OCI-LY7 (cell line): ENCODE measurements at regions not wholly inside any gene's neighbourhood (a gene's known extent, or its start where the extent isn't known, plus 50 kb on each side); places are given as distances from the start of the nearest gene placed in this dataset.

Source experiments
- BruUV-seq: library from RNA; stranded (reverse); fragments of 400-500 nt; replicated peaks from 2 replicates; lab custom pipeline; 2021; lab: Mats Ljungman, UMichigan
- CTCF ChIA-PET: fragments of 300-600 bp; sonication (Branson Sonifier 250); formaldehyde crosslinking; loops from one replicate; lab custom pipeline; 2022; ENCODE audit warnings: antibody characterized with exemption; ENCODE audit not compliant: unreplicated experiment; lab: Charles Lee
- POLR2A ChIA-PET: fragments of 300-600 bp; sonication (Branson Sonifier 250); formaldehyde crosslinking; loops from one replicate; lab custom pipeline; 2022; ENCODE audit warnings: antibody characterized with exemption; lab: Charles Lee
- DNase-seq: peaks from one replicate; pipeline ENCODE4 v3.0.0-alpha.2; 2015; ENCODE audit warnings: low spot score
- H2AFZ ChIP-seq: fragments of 200-600 bp; sonication (generic), shearing (Covaris generic); 2 replicates; pipeline ENCODE4 v1.6.1; 2014; ENCODE audit warnings: mild to moderate bottlenecking, antibody characterized with exemption, low read length, moderate library complexity
- H3K27ac ChIP-seq: fragments of 200-600 bp; sonication (generic); 2 replicates; pipeline ENCODE4 v1.5.1; 2014; ENCODE audit warnings: mixed run types, low read depth, mild to moderate bottlenecking, moderate library complexity, low read length, inconsistent platforms; ENCODE audit not compliant: poor library complexity, severe bottlenecking
- H3K36me3 ChIP-seq: fragments of 200-600 bp; sonication (generic); 2 replicates; pipeline ENCODE4 v1.6.1; 2014; ENCODE audit warnings: mild to moderate bottlenecking, antibody characterized with exemption, low read length, moderate library complexity, mixed read lengths; ENCODE audit not compliant: insufficient read depth
- H3K4me1 ChIP-seq: fragments of 200-600 bp; sonication (generic); 2 replicates; pipeline ENCODE4 v1.5.1; 2014; ENCODE audit warnings: mild to moderate bottlenecking, low read length; ENCODE audit not compliant: insufficient read depth, poor library complexity, severe bottlenecking
- H3K4me2 ChIP-seq: fragments of 200-600 bp; sonication (generic); 2 replicates; pipeline ENCODE4 v1.6.1; 2014; ENCODE audit warnings: mild to moderate bottlenecking, low read length
- H3K4me3 ChIP-seq: fragments of 200-600 bp; sonication (generic); 2 replicates; pipeline ENCODE4 v1.5.1; 2014; ENCODE audit warnings: mild to moderate bottlenecking, low read depth, low read length; ENCODE audit not compliant: poor library complexity, severe bottlenecking
- H3K79me2 ChIP-seq: fragments of 200-600 bp; sonication (generic); 2 replicates; pipeline ENCODE4 v1.6.1; 2016; ENCODE audit warnings: low read depth, mild to moderate bottlenecking, low read length, moderate library complexity, mixed read lengths; ENCODE audit not compliant: insufficient read depth
- H3K9me2 ChIP-seq: fragments of 200-600 bp; sonication (generic); 2 replicates; pipeline ENCODE4 v1.6.1; 2016; ENCODE audit warnings: mild to moderate bottlenecking, low read length, mixed read lengths; ENCODE audit not compliant: insufficient read depth
- H3K9me3 ChIP-seq: fragments of 200-600 bp; sonication (generic); 2 replicates; pipeline ENCODE4 v1.6.1; 2014; ENCODE audit warnings: mild to moderate bottlenecking, mixed run types, low read length, mixed read lengths
- H4K20me1 ChIP-seq: fragments of 200-600 bp; sonication (generic); 2 replicates; pipeline ENCODE4 v1.6.1; 2014; ENCODE audit warnings: mild to moderate bottlenecking, antibody characterized with exemption, low read length, moderate library complexity, mixed read lengths; ENCODE audit not compliant: insufficient read depth
- EZH2phosphoT487 ChIP-seq: fragments of 200-600 bp; sonication (generic); IDR thresholded peaks from 2 replicates; pipeline ENCODE4 v1.6.1; 2018; ENCODE audit warnings: low read depth, borderline replicate concordance, mild to moderate bottlenecking, mixed run types, antibody characterized with exemption, low read length, moderate library complexity, mixed read lengths
- intact Hi-C: fragments of 100-400 bp; cut with micrococcal nuclease; formaldehyde crosslinking; loops from one replicate; pipeline ENCODE4 v1.10.0; 2022; ENCODE audit not compliant: unreplicated experiment
- TF ChIP-seq, protein P1 (sequence below): fragments of 200-600 bp; sonication (generic); conservative IDR thresholded peaks from 2 replicates; pipeline ENCODE4 v1.5.1; 2014; ENCODE audit warnings: mild to moderate bottlenecking, antibody characterized with exemption, low read length, moderate library complexity, mixed read lengths

DNA sequence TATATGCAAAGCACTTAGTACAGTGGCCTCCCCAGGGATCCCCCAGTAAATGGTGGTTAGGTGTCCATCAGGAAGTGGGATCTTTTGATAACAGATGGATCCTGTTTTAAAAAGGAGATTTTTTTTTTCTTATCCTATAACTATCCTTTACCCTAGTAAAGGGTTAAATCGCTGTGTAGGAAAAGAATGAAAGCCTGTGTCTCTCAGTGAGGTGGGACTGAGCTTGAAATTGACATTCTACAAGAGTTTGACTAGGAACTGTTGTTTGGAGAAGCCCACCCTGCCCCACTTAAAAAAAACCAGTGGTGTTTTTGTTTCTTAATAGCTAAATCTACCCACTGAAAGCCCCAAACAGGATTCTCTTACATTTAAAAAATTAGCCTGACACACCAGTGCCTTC lies 112.2 kb upstream of the EGLN3 start:
- DNase-seq: no peak
- Histone ChIP-seq H3K79me2 (no peaks in the 10 kb centered on the region), H3K27ac (no peak overlapping the region), H2AFZ (no peak overlapping the region), H3K9me3 (no peaks in the 10 kb centered on the region), H3K9me2 (no peaks in the 10 kb centered on the region), H3K4me1 (no peaks in the 10 kb centered on the region), H3K36me3 (no peaks in the 10 kb centered on the region), H3K4me3 (no peak overlapping the region), H4K20me1 (no peaks in the 10 kb centered on the region), H3K4me2 (no peak overlapping the region)
- intact Hi-C loops: no loop called here
- TF ChIP-seq EZH2phosphoT487: no peak
- TF ChIP-seq, protein P1, sequence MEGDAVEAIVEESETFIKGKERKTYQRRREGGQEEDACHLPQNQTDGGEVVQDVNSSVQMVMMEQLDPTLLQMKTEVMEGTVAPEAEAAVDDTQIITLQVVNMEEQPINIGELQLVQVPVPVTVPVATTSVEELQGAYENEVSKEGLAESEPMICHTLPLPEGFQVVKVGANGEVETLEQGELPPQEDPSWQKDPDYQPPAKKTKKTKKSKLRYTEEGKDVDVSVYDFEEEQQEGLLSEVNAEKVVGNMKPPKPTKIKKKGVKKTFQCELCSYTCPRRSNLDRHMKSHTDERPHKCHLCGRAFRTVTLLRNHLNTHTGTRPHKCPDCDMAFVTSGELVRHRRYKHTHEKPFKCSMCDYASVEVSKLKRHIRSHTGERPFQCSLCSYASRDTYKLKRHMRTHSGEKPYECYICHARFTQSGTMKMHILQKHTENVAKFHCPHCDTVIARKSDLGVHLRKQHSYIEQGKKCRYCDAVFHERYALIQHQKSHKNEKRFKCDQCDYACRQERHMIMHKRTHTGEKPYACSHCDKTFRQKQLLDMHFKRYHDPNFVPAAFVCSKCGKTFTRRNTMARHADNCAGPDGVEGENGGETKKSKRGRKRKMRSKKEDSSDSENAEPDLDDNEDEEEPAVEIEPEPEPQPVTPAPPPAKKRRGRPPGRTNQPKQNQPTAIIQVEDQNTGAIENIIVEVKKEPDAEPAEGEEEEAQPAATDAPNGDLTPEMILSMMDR: no peak
- no TSS peak for BruUV-seq
- CTCF ChIA-PET: no interaction called here
- POLR2A ChIA-PET: interaction anchor here (0.7 to 1.0 kb wide), 2 partner anchors 13 to 17 kb away, joined by 3 read pairs; no protein-coding TSS in a partner anchor

DNA sequence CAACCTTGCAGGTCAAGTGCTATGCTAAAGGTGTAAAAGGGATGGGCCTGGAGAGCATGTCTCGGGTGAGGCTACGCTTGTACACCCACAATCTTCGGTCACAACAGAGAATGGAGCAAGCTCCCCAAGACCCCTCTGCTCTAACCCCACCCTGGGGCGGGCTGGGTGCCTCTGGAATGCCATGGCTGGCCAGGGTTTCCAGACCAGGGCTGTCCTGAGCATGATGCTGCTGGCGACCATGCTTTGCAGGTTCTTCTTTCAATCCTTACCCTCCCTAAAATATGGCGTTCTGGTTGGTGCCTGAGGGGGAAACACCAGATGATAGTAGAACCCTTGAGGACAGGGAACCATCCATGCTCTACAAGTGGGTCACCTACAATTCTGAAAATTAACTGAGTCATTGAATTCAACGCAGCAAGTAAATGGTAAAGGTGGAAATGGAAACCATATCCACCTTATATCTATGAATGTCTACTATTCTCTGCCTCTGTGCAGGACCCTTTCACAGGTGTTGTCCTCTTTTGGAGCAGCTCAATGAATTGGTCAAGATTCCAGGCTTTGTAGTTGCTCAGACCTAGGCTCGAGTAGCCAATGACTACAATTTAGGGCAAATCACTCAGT lies 111.6 kb upstream of the EGLN3 start:
- BruUV-seq: no TSS peak
- Histone ChIP-seq H3K36me3 (no peaks in the 10 kb centered on the region), H3K4me2 (no peak overlapping the region), H3K9me3 (no peaks in the 10 kb centered on the region), H2AFZ (no peak overlapping the region), H3K9me2 (no peaks in the 10 kb centered on the region), H4K20me1 (no peaks in the 10 kb centered on the region), H3K79me2 (no peaks in the 10 kb centered on the region), H3K27ac (no peak overlapping the region), H3K4me1 (no peaks in the 10 kb centered on the region), H3K4me3 (no peak overlapping the region)
- DNase-seq: no peak
- intact Hi-C loops: no loop called here
- CTCF ChIA-PET: no interaction called here
- POLR2A ChIA-PET: interaction anchor here (0.5 to 1.0 kb wide), 3 partner anchors 12 to 1092 kb away, joined by 3 read pairs; no protein-coding TSS in a partner anchor
- TF ChIP-seq, protein P1: no peak
- TF ChIP-seq EZH2phosphoT487: no peak

DNA sequence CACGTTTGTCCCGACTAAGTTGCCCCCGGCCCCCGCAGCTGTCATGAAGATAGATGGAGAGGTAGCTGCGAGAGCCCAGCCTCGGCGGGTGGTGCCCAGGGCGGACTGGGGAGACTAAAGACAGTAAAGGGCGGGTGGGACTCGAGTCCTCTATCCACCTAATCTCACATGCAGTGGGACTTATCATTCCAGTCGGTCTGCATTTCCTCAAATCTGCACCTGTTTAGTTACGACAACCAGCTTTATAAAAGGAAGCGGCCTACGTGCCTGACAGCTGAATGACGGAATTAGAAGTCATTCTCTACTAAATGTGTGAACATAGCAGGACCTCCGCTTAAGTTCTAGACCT lies 109.8 kb upstream of the EGLN3 start:
- Histone ChIP-seq H3K36me3 (no peaks in the 10 kb centered on the region), H3K9me3 (no peaks in the 10 kb centered on the region), H3K4me3 (no peak overlapping the region), H2AFZ (no peak overlapping the region), H4K20me1 (no peaks in the 10 kb centered on the region), H3K4me2 (no peak overlapping the region), H3K27ac (no peak overlapping the region), H3K79me2 (no peaks in the 10 kb centered on the region), H3K9me2 (no peaks in the 10 kb centered on the region), H3K4me1 (no peaks in the 10 kb centered on the region)
- no peak for DNase-seq
- ChIA-PET POLR2A (no interaction called here), CTCF (no interaction called here)
- no TSS peak for BruUV-seq
- intact Hi-C loops: no loop called here
- TF ChIP-seq, protein P1: no peak
- TF ChIP-seq EZH2phosphoT487: no peak
